Heart right ventricle (tissue), 16 donors: ENCODE measurements at regions not wholly inside any gene's neighbourhood (a gene's known extent, or its start where the extent isn't known, plus 50 kb on each side); places are given as distances from the start of the nearest gene placed in this dataset.

Experiments used
- ATAC-seq, 8 donors: fragments of 200-7000 bp; cut with Tn5 transposase; one replicate each; pipeline ENCODE4 v1.9.1; 2020; ENCODE audit warnings: mild to moderate bottlenecking in 8 of 8, moderate library complexity in 8 of 8, moderate number of reproducible peaks in 1 of 8
- DNase-seq, 2 donors: peaks; one replicate each; pipeline ENCODE4 v3.0.0-alpha.2; 2020
- H3K27ac ChIP-seq, 10 donors: fragments of 200-600 bp; sonication (generic) in 2 of 10; one replicate each; pipeline versions ENCODE4 v1.5.0 to v1.8.0; 2020 to 2022; ENCODE audit warnings: mild to moderate bottlenecking in 3 of 10
- H3K27me3 ChIP-seq, 7 donors: fragments of 200-600 bp; one replicate each; pipeline ENCODE4 v1.8.0; 2021 to 2022; ENCODE audit warnings: mild to moderate bottlenecking in 2 of 7
- H3K36me3 ChIP-seq, 9 donors: fragments of 200-600 bp; sonication (generic) in 1 of 9; one replicate each; pipeline versions ENCODE4 v1.5.0 to v1.8.0; 2020 to 2022; ENCODE audit warnings: mild to moderate bottlenecking in 2 of 9
- H3K4me1 ChIP-seq, 9 donors: fragments of 200-600 bp; sonication (generic) in 1 of 9; one replicate each; pipeline versions ENCODE4 v1.5.0 to v1.8.0; 2020 to 2022; ENCODE audit warnings: mild to moderate bottlenecking in 4 of 9
- H3K4me3 ChIP-seq, 10 donors: fragments of 200-600 bp; sonication (generic) in 2 of 10; one replicate each; pipeline versions ENCODE4 v1.5.0 to v1.8.0; 2020 to 2022; ENCODE audit warnings: mild to moderate bottlenecking in 7 of 10, moderate library complexity in 2 of 10
- H3K9me3 ChIP-seq, 11 donors: fragments of 200-600 bp in 10 of 11; sonication (generic) in 2 of 11; one replicate each; pipeline versions ENCODE4 v1.5.0 to v1.8.0; 2013 to 2022; ENCODE audit warnings: mild to moderate bottlenecking in 2 of 11, control low read depth in 1 of 11, moderate library complexity in 1 of 11
- WGBS, 2 donors: extraction: QIAGEN DNeasy Blood & Tissue Kit; methylation state at CpG; one replicate each; pipeline ENCODE4 v1.1.7; 2013; ENCODE audit warnings: inconsistent platforms in 1 of 2; 5-methylcytosine and 5-hydroxymethylcytosine counted together
- intact Hi-C, 10 donors: fragments of 100-400 bp; cut with DNase I; formaldehyde crosslinking; loops; one replicate each; pipeline versions ENCODE4 v1.11.1 to v1.14.2; 2022
- TF ChIP-seq, protein P1 (sequence below), 9 donors: fragments of 200-600 bp; sonication (generic) in 2 of 9; IDR thresholded peaks; one replicate each; pipeline versions ENCODE4 v1.5.0 to v1.8.0; 2021 to 2022; ENCODE audit warnings: antibody characterized with exemption in 9 of 9, mild to moderate bottlenecking in 5 of 9, moderate library complexity in 1 of 9
- donor health status: Arrhythmogenic right ventricular cardiomyopathy.
- donor health status: ischemic (EF 13 %, LVEDD 7.1; RV severe dilation, severe dysfunction).
- donor health status: healthy with polysubstance abuse.
- donor health status: DM: no; HTN: yes; CAD: no.
- donor health status: DM: no; HTN: no; CAD: no.
- donor health status: ischemic (EF 25% LVEDD 6.9; RV normal size, moderate dysfunction).
- donor health status: ischemic (EF 25% LVEDD 5.7; RV mildly dilated, moderate dysfunction).
- donor health status: healthy.
- donor health status: DM: yes; HTN: yes; CAD: no.
- donor health status: Ischemic cardiomyopathy.
- donor health status: ischemic (EF 35%, LVEDD 5.7; RV mildly dilated, moderate dysfunction).
- donor health status: nonischemic (EF 11% LVEDD 7.7; RV severe dilation, severe dysfunction).
- donor health status: DM: yes; HTN: yes; CAD: no.
- donor health status: PGD.
- donor health status: ischemic (EF 29% LVEDD 5.4; RV normal size, mild dysfunction).
- donor health status: nonischemic (EF 23%, LVEDD 6.1; RV moderate dilation, normal function).

GRCh38 chr7:84387595-84387994, 193.0 kb upstream of the SEMA3A start:
- no peak for ATAC-seq
- H3K4me3 ChIP-seq: no peak overlapping the region
- WGBS, 2 donors: 81 to 87% methylated on average over 1 of the region's 1 CpG
- intact Hi-C loops: loop anchor here in 1 of 10 donors (10.0 kb wide), 1 partner anchor 63 kb away; no protein-coding TSS in a partner anchor
- no peaks in the 10 kb centered on the region for H3K36me3 ChIP-seq
- TF ChIP-seq, protein P1, sequence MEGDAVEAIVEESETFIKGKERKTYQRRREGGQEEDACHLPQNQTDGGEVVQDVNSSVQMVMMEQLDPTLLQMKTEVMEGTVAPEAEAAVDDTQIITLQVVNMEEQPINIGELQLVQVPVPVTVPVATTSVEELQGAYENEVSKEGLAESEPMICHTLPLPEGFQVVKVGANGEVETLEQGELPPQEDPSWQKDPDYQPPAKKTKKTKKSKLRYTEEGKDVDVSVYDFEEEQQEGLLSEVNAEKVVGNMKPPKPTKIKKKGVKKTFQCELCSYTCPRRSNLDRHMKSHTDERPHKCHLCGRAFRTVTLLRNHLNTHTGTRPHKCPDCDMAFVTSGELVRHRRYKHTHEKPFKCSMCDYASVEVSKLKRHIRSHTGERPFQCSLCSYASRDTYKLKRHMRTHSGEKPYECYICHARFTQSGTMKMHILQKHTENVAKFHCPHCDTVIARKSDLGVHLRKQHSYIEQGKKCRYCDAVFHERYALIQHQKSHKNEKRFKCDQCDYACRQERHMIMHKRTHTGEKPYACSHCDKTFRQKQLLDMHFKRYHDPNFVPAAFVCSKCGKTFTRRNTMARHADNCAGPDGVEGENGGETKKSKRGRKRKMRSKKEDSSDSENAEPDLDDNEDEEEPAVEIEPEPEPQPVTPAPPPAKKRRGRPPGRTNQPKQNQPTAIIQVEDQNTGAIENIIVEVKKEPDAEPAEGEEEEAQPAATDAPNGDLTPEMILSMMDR (IDR thresholded peaks at IDR 0.05): no peak
- no peaks in the 10 kb centered on the region for H3K9me3 ChIP-seq
- no peak for DNase-seq
- no peaks in the 10 kb centered on the region for H3K4me1 ChIP-seq
- H3K27me3 ChIP-seq: no peaks in the 10 kb centered on the region
- H3K27ac ChIP-seq: no peak overlapping the region

DNA sequence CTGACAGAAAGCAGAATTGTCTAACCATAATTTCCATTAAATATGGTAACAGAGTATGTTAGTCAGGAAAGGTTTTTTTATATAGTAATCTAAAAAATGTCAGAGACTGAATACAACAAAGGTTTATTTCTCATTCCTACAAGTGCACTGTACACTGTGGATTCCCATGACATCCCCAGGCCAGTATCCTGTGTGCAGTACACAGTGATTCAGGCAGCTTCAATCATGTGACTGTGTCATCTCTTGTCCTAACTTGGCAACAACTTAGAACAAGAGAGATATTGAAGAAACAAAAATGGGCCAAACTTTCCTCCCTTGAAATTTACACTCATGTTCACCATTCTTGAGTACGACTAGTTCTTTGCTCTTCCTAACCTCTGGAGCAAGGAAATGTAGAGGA, 189.8 kb upstream of the SEMA3A start:
- 65 to 78% methylated on average over 1 of the region's 1 CpG for WGBS, 2 donors
- Histone ChIP-seq H3K4me3 (no peak overlapping the region), H3K4me1 (no peaks in the 10 kb centered on the region), H3K27ac (no peak overlapping the region), H3K9me3 (no peaks in the 10 kb centered on the region), H3K36me3 (no peaks in the 10 kb centered on the region), H3K27me3 (no peaks in the 10 kb centered on the region)
- intact Hi-C loops: loop anchor here in 1 of 10 donors (10.0 kb wide), 1 partner anchor 60 kb away; no protein-coding TSS in a partner anchor
- TF ChIP-seq, protein P1 (IDR thresholded peaks at IDR 0.05): no peak
- DNase-seq (no peak), ATAC-seq (no peak)

DNA sequence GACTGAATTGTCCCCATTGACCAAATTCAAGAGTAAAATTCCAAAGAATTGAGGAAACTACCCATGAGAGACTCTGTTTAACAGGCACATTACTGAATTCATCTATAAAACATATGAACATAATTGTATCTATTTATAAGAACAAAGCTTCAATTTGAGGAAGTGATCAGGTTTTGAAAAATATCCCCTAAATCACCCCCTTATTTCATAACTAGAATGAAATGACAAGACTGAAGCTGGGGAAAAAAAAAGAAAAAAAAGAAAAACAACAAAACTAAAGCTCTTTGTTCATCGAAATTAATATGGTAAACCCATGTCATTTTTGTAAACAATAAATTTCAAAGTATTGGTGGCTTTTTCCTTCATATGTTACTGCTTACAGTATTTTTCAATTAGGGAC, 184.9 kb upstream of the SEMA3A start:
- ATAC-seq (no peak), DNase-seq (no peak)
- no peaks in the 10 kb centered on the region for H3K4me1 ChIP-seq
- TF ChIP-seq, protein P1 (IDR thresholded peaks at IDR 0.05): no peak
- no peak overlapping the region for H3K4me3 ChIP-seq
- no peaks in the 10 kb centered on the region for H3K36me3 ChIP-seq
- no peak overlapping the region for H3K27ac ChIP-seq
- no peaks in the 10 kb centered on the region for H3K27me3 ChIP-seq
- H3K9me3 ChIP-seq: no peaks in the 10 kb centered on the region
- intact Hi-C loops: no loop called here
- 90 to 98% methylated on average over 1 of the region's 1 CpG for WGBS, 2 donors

DNA sequence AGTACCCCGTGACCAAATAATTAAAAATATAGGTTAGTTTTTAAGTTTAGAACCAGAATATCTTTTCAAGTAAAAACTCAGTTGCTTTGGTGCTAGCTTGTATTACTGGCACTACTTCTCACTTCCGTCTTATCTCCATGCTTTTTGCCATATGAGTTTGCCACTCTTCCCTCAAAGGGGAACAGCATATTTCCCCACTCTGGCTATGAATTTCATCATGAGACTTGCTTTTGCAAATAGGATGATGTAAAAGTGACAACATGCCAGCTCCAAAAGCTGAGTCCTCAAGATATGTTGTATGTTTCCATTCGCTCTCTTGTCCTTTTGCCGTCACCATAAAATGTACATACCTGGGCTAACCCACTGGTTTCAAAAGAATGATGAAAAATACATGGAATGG, 178.1 kb upstream of the SEMA3A start:
- Histone ChIP-seq H3K27ac (no peak overlapping the region), H3K4me1 (no peaks in the 10 kb centered on the region), H3K36me3 (no peaks in the 10 kb centered on the region), H3K9me3 (no peaks in the 10 kb centered on the region), H3K27me3 (no peaks in the 10 kb centered on the region), H3K4me3 (no peak overlapping the region)
- DNase-seq (no peak), ATAC-seq (no peak)
- 94 to 98% methylated on average over 4 of the region's 4 CpGs for WGBS, 2 donors
- intact Hi-C loops: no loop called here
- TF ChIP-seq, protein P1 (IDR thresholded peaks at IDR 0.05): no peak
